GM10266 (cell line): ENCODE measurements at regions not wholly inside any gene's neighbourhood (a gene's known extent, or its start where the extent isn't known, plus 50 kb on each side); places are given as distances from the start of the nearest gene placed in this dataset.

Source experiments
- DNase-seq: peaks from one replicate; pipeline ENCODE4 v3.0.0; 2012; ENCODE audit errors: extremely low spot score
- TF ChIP-seq, protein P1 (sequence below): IDR thresholded peaks from 2 replicates; pipeline ENCODE4 v1.5.1; 2012; ENCODE audit warnings: mild to moderate bottlenecking, low read depth; ENCODE audit not compliant: control insufficient read depth, insufficient read depth; ENCODE audit errors: missing control alignments

- TF ChIP-seq, protein P1, sequence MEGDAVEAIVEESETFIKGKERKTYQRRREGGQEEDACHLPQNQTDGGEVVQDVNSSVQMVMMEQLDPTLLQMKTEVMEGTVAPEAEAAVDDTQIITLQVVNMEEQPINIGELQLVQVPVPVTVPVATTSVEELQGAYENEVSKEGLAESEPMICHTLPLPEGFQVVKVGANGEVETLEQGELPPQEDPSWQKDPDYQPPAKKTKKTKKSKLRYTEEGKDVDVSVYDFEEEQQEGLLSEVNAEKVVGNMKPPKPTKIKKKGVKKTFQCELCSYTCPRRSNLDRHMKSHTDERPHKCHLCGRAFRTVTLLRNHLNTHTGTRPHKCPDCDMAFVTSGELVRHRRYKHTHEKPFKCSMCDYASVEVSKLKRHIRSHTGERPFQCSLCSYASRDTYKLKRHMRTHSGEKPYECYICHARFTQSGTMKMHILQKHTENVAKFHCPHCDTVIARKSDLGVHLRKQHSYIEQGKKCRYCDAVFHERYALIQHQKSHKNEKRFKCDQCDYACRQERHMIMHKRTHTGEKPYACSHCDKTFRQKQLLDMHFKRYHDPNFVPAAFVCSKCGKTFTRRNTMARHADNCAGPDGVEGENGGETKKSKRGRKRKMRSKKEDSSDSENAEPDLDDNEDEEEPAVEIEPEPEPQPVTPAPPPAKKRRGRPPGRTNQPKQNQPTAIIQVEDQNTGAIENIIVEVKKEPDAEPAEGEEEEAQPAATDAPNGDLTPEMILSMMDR = no peak
- no peak for DNase-seq
Observed at GRCh38 chr2:6525475-6525964, 340.2 kb downstream of the CMPK2 start.

DNA sequence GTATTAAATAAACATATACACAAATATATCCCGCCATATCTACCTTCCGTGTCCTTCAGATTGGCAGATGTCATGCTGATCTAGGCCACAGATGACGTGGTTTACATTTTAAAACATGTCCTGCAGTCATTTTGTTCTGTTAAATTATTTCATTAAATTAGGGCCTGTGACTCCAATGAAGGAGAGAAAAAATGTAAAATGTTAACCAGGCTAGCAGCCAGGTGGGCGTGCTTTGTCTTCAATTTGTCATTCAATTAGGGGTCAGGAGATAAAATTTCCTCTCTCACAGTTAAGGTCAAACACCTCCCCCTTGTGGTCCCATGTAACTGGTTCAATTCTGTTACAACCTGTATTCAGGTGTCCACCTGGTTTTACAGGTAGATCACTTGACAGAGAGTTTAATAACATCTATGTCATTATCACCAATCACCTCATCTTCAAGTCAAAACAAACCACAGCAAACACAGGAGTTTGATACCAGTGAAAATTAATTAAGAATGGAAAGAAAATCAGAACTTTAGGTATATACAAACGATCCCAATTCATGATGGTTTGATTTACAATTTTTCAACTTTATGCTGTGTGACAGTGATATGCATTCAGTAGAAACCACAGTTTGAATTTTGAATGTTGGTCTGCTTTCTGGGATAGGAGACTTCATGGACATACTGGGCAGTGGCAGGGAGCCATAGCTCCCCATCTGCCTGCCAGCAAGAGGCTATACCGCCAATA lies 339.4 kb downstream of the CMPK2 start:
- TF ChIP-seq, protein P1 = peak; percentile 23
- peak; percentile 9 for DNase-seq

DNA sequence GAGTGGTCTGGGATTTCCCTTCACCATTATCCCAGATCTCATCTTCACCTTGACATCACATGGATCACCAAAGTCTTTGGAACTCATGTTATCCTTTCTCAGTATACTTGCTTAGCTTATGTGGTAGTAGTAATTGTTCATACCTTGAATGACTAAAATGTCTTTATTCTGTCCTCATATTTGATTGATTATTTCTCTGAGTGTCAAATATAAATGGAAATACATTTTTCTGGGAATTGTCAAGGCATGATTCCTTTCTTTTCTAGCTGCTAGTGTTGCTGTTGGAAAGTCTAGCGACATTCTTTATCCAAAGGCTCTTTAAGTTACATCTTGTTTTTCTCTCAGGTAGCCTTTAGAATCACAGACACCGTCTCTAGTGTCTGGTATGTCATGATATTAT lies 334.4 kb downstream of the CMPK2 start:
- TF ChIP-seq, protein P1 = no peak

GRCh38 chr2:6535572-6535971 lies 330.1 kb downstream of the CMPK2 start:
- TF ChIP-seq, protein P1 = no peak
- DNase-seq = no peak

More for the DNA sequence above, 334.4 kb downstream of the CMPK2 start:
- DNase-seq = no peak

DNA sequence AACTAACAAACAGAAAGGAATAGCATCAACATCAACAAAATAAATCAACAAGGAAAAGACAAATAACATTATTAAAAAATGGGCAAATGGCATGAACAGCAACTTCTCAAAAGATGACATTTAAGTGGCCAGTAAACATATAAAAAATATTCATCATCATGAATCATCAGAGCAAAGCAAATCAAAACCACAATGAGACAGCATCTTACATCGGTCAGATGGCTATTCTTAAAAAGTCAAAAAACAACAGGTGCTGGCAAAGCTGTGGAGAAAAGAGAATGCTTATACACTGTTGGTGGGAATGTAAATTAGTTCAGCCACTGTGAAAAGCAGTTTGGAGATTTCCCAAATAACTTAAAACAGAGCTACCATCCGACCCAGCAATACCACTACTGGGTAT lies 327.1 kb downstream of the CMPK2 start:
- TF ChIP-seq, protein P1 = no peak
- no peak for DNase-seq

GRCh38 chr2:6545336-6545735 lies 320.4 kb downstream of the CMPK2 start:
- DNase-seq = no peak
- TF ChIP-seq, protein P1 = no peak

- no peak for DNase-seq
- TF ChIP-seq, protein P1 = no peak
Observed at GRCh38 chr2:6545795-6546194, 319.9 kb downstream of the CMPK2 start.
